OCI-LY1 (cell line): ENCODE measurements at regions not wholly inside any gene's neighbourhood (a gene's known extent, or its start where the extent isn't known, plus 50 kb on each side); places are given as distances from the start of the nearest gene placed in this dataset.

ENCODE experiments used
- CTCF ChIP-seq: fragments of 200-600 bp; sonication (generic), shearing (Covaris generic); IDR thresholded peaks from 2 replicates; pipeline ENCODE4 v1.5.1; 2017; ENCODE audit warnings: mild to moderate bottlenecking, antibody characterized with exemption, low read length, moderate library complexity, mixed read lengths
- EZH2 ChIP-seq: fragments of 200-600 bp; sonication (generic), shearing (Covaris generic); IDR thresholded peaks from 2 replicates; pipeline ENCODE4 v1.8.0; 2017; ENCODE audit warnings: borderline replicate concordance, mixed run types, mild to moderate bottlenecking, antibody characterized with exemption, low read length, moderate library complexity, mixed read lengths

GRCh38 chr2:128608921-128609880, 290.5 kb upstream of the HS6ST1 start:
- TF ChIP-seq CTCF, result no peak
- no peak for TF ChIP-seq EZH2
